H1 (cell line): ENCODE measurements at regions not wholly inside any gene's neighbourhood (a gene's known extent, or its start where the extent isn't known, plus 50 kb on each side); places are given as distances from the start of the nearest gene placed in this dataset.
"Not testable (repeated sequence)": the region's sequence is repeated elsewhere in the genome, so short reads cannot be mapped to it uniquely, and the experiment has no call there.

ENCODE experiments used
- CTCF ChIA-PET: fragments of 300-600 bp; sonication (Branson Sonifier 250); formaldehyde crosslinking; loops from one replicate; lab custom pipeline; 2021; ENCODE audit not compliant: partially characterized antibody; lab: Charles Lee
- POLR2A ChIA-PET: fragments of 300-600 bp; sonication (Branson Sonifier 250); formaldehyde crosslinking; loops from one replicate; lab custom pipeline; 2021; ENCODE audit warnings: inconsistent platforms; ENCODE audit not compliant: partially characterized antibody; lab: Charles Lee
- DNase-seq, 2 experiments: peaks; one replicate each; pipeline versions ENCODE4 v3.0.0 to v3.0.0-alpha.2; 2010 to 2022; ENCODE audit warnings: low spot score in 2 of 2, low read depth in 1 of 2, mixed read lengths in 1 of 2
- FAIRE-seq: peaks from 2 replicates; lab custom pipeline; 2011; peaks lifted over from hg19 to GRCh38; lab: Jason Lieb, UNC
- H2AFZ ChIP-seq: 2 replicates; pipeline ENCODE4 v1.8.1; 2012; ENCODE audit warnings: low read length, inconsistent platforms
- H2AK5ac ChIP-seq: 2 replicates; pipeline ENCODE4 v1.6.1; 2013; ENCODE audit warnings: low read depth, low read length
- H2BK120ac ChIP-seq: replicated peaks from 2 replicates; pipeline ENCODE3; 2013; ENCODE audit warnings: low read depth, low read length, inconsistent platforms
- H2BK12ac ChIP-seq: 2 replicates; pipeline ENCODE4 v1.6.1; 2013; ENCODE audit warnings: low read depth, low read length
- H2BK15ac ChIP-seq: 2 replicates; pipeline ENCODE4 v1.6.1; 2013; ENCODE audit warnings: low read length
- H2BK20ac ChIP-seq: 2 replicates; pipeline ENCODE4 v1.6.1; 2013; ENCODE audit warnings: low read length
- H2BK5ac ChIP-seq: 2 replicates; pipeline ENCODE4 v1.6.1; 2013; ENCODE audit warnings: low read depth, low read length
- H3K14ac ChIP-seq: 2 replicates; pipeline ENCODE4 v1.6.1; 2013; ENCODE audit warnings: inconsistent platforms; ENCODE audit not compliant: insufficient read length
- H3K18ac ChIP-seq: 2 replicates; pipeline ENCODE4 v1.6.1; 2013; ENCODE audit warnings: low read length; ENCODE audit errors: extremely low read depth
- H3K23ac ChIP-seq: 2 replicates; pipeline ENCODE4 v1.6.1; 2013; ENCODE audit warnings: inconsistent platforms; ENCODE audit not compliant: insufficient read length
- H3K23me2 ChIP-seq: 2 replicates; pipeline ENCODE4 v1.6.1; 2013; ENCODE audit warnings: low read depth, low read length
- H3K27ac ChIP-seq: 2 replicates; pipeline ENCODE4 v1.6.1; 2011; ENCODE audit warnings: low read depth, low read length, inconsistent platforms
- H3K27me3 ChIP-seq, 4 experiments: replicated peaks in 1 of 4; 1 replicate in 1 of 4; 2 replicates in 3 of 4; pipeline versions ENCODE4 v1.6.1 to v1.8.1; 2011 to 2013; ENCODE audit warnings: low read length in 3 of 4, mild to moderate bottlenecking in 3 of 4, inconsistent platforms in 2 of 4, mixed read lengths in 2 of 4, moderate library complexity in 1 of 4; ENCODE audit not compliant: control insufficient read depth in 3 of 4, insufficient read depth in 3 of 4; ENCODE audit errors: extremely low read depth in 1 of 4
- H3K36me3 ChIP-seq, 4 experiments: 2 replicates each; pipeline versions ENCODE4 v1.6.1 to v1.8.1; 2011 to 2013; ENCODE audit warnings: mild to moderate bottlenecking in 4 of 4, low read length in 3 of 4, moderate library complexity in 2 of 4, control low read depth in 1 of 4, inconsistent platforms in 1 of 4; ENCODE audit not compliant: insufficient read depth in 4 of 4, control insufficient read depth in 2 of 4
- H3K4ac ChIP-seq: replicated peaks from 2 replicates; pipeline ENCODE3; 2013; ENCODE audit warnings: low read length, low read depth, mixed read lengths, inconsistent platforms; ENCODE audit not compliant: insufficient read length
- H3K4me1 ChIP-seq, 4 experiments: replicated peaks in 1 of 4; 1 replicate in 1 of 4; 2 replicates in 3 of 4; pipeline versions ENCODE4 v1.6.1 to v1.8.1; 2011 to 2013; ENCODE audit warnings: low read length in 3 of 4, inconsistent platforms in 2 of 4, mixed read lengths in 1 of 4; ENCODE audit not compliant: insufficient read depth in 4 of 4, control insufficient read depth in 3 of 4
- H3K4me2 ChIP-seq, 2 experiments: 2 replicates each; pipeline versions ENCODE4 v1.6.1 to v1.8.1; 2011 to 2013; ENCODE audit warnings: low read depth in 2 of 2, low read length in 2 of 2, control low read depth in 1 of 2, inconsistent platforms in 1 of 2, mild to moderate bottlenecking in 1 of 2; ENCODE audit not compliant: insufficient read depth in 1 of 2
- H3K4me3 ChIP-seq, 4 experiments: fragments of 200-600, 300-600 bp in 1 of 4; sonication (generic), shearing (Covaris generic), sonication (Bioruptor Twin) in 1 of 4; 2 replicates each; pipeline versions ENCODE4 v1.5.1 to v1.8.1; 2011 to 2016; ENCODE audit warnings: low read length in 4 of 4, low read depth in 3 of 4, control low read depth in 2 of 4, inconsistent platforms in 2 of 4, mild to moderate bottlenecking in 2 of 4, mixed read lengths in 1 of 4, moderate library complexity in 1 of 4; ENCODE audit not compliant: insufficient read depth in 2 of 4; ENCODE audit errors: extremely low read depth in 1 of 4
- H3K56ac ChIP-seq: replicated peaks from 2 replicates; pipeline ENCODE3; 2013; ENCODE audit warnings: low read depth, mild to moderate bottlenecking, mixed read lengths, low read length, inconsistent platforms; ENCODE audit not compliant: insufficient read length
- H3K79me1 ChIP-seq: 2 replicates; pipeline ENCODE4 v1.6.1; 2013; ENCODE audit warnings: low read depth, low read length, control low read depth
- H3K79me2 ChIP-seq, 2 experiments: 2 replicates each; pipeline versions ENCODE4 v1.6.1 to v1.8.1; 2012 to 2013; ENCODE audit warnings: low read length in 2 of 2, mild to moderate bottlenecking in 2 of 2, inconsistent platforms in 1 of 2; ENCODE audit not compliant: insufficient read depth in 2 of 2, control insufficient read depth in 1 of 2
- H3K9ac ChIP-seq, 4 experiments: replicated peaks in 1 of 4; 1 replicate in 1 of 4; 2 replicates in 3 of 4; pipeline versions ENCODE4 v1.6.1 to v1.8.1; 2011 to 2013; ENCODE audit warnings: low read depth in 3 of 4, low read length in 3 of 4, control low read depth in 2 of 4, mild to moderate bottlenecking in 2 of 4, moderate library complexity in 2 of 4, inconsistent platforms in 1 of 4; ENCODE audit errors: extremely low read depth in 1 of 4
- H3K9me3 ChIP-seq, 2 experiments: 2 replicates each; pipeline versions ENCODE4 v1.6.1 to v1.8.1; 2012 to 2013; ENCODE audit warnings: mild to moderate bottlenecking in 2 of 2, moderate library complexity in 2 of 2, control low read depth in 1 of 2, inconsistent platforms in 1 of 2, low read depth in 1 of 2, low read length in 1 of 2, mixed read lengths in 1 of 2; ENCODE audit not compliant: insufficient read depth in 2 of 2
- H4K20me1 ChIP-seq, 2 experiments: replicated peaks in 1 of 2; 2 replicates each; pipeline versions ENCODE3 to v1.8.1; 2011 to 2013; ENCODE audit warnings: inconsistent platforms in 2 of 2, low read length in 2 of 2, mild to moderate bottlenecking in 1 of 2; ENCODE audit not compliant: insufficient read depth in 2 of 2, control insufficient read depth in 1 of 2
- H4K5ac ChIP-seq: 2 replicates; pipeline ENCODE4 v1.6.1; 2013; ENCODE audit warnings: low read length, low read depth, mixed read lengths, inconsistent platforms; ENCODE audit not compliant: insufficient read length
- H4K8ac ChIP-seq: 2 replicates; pipeline ENCODE4 v1.8.0; 2013; ENCODE audit warnings: mild to moderate bottlenecking, moderate library complexity, low read length, inconsistent platforms; ENCODE audit not compliant: insufficient read depth; ENCODE audit errors: extremely low read depth
- H4K91ac ChIP-seq: replicated peaks from 2 replicates; pipeline ENCODE3; 2013; ENCODE audit warnings: low read length, mixed read lengths, inconsistent platforms; ENCODE audit not compliant: insufficient read length
- WGBS, 2 experiments: shearing (Covaris generic) in 1 of 2; methylation state at CpG; one replicate each; pipeline versions ENCODE4 v1.1.6 to v1.1.7; 2013 to 2015; ENCODE audit warnings: low lambda C conversion rate in 2 of 2, mixed read lengths in 2 of 2, inconsistent platforms in 1 of 2, low coverage in 1 of 2, missing lambda C conversion rate in 1 of 2; ENCODE audit not compliant: insufficient replicate concordance in 2 of 2, insufficient coverage in 1 of 2, insufficient read length in 1 of 2; ENCODE audit errors: extremely low coverage in 1 of 2, missing lambda C conversion rate in 1 of 2; 5-methylcytosine and 5-hydroxymethylcytosine counted together

GRCh38 chr17:46429675-46430074 lies 68.1 kb upstream of the ARL17B start:
- H3K23me2 ChIP-seq, H3K18ac ChIP-seq, H3K36me3 ChIP-seq, H2BK5ac ChIP-seq, H3K27me3 ChIP-seq, H4K8ac ChIP-seq, H3K23ac ChIP-seq, H2AFZ ChIP-seq, H4K20me1 ChIP-seq, H3K4me3 ChIP-seq, H2AK5ac ChIP-seq, H3K14ac ChIP-seq, H3K56ac ChIP-seq, POLR2A ChIA-PET, DNase-seq, H3K4me1 ChIP-seq, H3K79me2 ChIP-seq, H2BK12ac ChIP-seq, H3K4ac ChIP-seq, H3K27ac ChIP-seq, H2BK20ac ChIP-seq, H4K5ac ChIP-seq, H4K91ac ChIP-seq, H3K79me1 ChIP-seq, H2BK120ac ChIP-seq, CTCF ChIA-PET, H2BK15ac ChIP-seq, H3K9me3 ChIP-seq, H3K4me2 ChIP-seq, H3K9ac ChIP-seq: not testable (repeated sequence)
- no CpG with 5 or more reads among the region's 2 CpGs for WGBS, 2 experiments
- FAIRE-seq: peak; percentile 74

- H3K23ac ChIP-seq, H4K20me1 ChIP-seq, H2AK5ac ChIP-seq, H3K79me2 ChIP-seq, H3K4me3 ChIP-seq, H3K9me3 ChIP-seq, H3K14ac ChIP-seq, H3K36me3 ChIP-seq, H3K4me2 ChIP-seq, H2AFZ ChIP-seq, H3K23me2 ChIP-seq, POLR2A ChIA-PET, H3K18ac ChIP-seq, H3K4me1 ChIP-seq, H4K8ac ChIP-seq, H2BK15ac ChIP-seq, H2BK12ac ChIP-seq, H2BK20ac ChIP-seq, H3K9ac ChIP-seq, DNase-seq, H3K27ac ChIP-seq, CTCF ChIA-PET, H3K4ac ChIP-seq, H3K27me3 ChIP-seq, H2BK5ac ChIP-seq, H3K56ac ChIP-seq, H2BK120ac ChIP-seq, H4K91ac ChIP-seq, H3K79me1 ChIP-seq, H4K5ac ChIP-seq: not testable (repeated sequence)
- FAIRE-seq: peak; percentile 95
- no CpG with 5 or more reads among the region's 2 CpGs for WGBS, 2 experiments
Observed at GRCh38 chr17:46424187-46424884, 62.8 kb upstream of the ARL17B start.
